Gastroesophageal sphincter (tissue), 3 donors: ENCODE measurements at regions not wholly inside any gene's neighbourhood (a gene's known extent, or its start where the extent isn't known, plus 50 kb on each side); places are given as distances from the start of the nearest gene placed in this dataset.

Experiments
- CTCF ChIP-seq, 4 experiments: fragments of 200-600 bp in 2 of 4; fragments of 450-650 bp in 2 of 4; sonication (generic) in 1 of 4; IDR thresholded peaks; one replicate each; pipeline ENCODE4 v1.5.1; 2017 to 2019; ENCODE audit warnings: antibody characterized with exemption in 4 of 4, mild to moderate bottlenecking in 2 of 4, moderate library complexity in 2 of 4
- EP300 ChIP-seq: sonication (generic); formaldehyde crosslinking; IDR thresholded peaks from one replicate; pipeline ENCODE4 v1.6.1; 2017; ENCODE audit warnings: antibody characterized with exemption, mild to moderate bottlenecking
- POLR2A ChIP-seq, 2 donors: fragments of 450-650 bp; IDR thresholded peaks; one replicate each; pipeline ENCODE4 v1.6.1; 2017; ENCODE audit warnings: antibody characterized with exemption in 2 of 2, mild to moderate bottlenecking in 2 of 2, moderate library complexity in 1 of 2
- POLR2AphosphoS5 ChIP-seq: sonication (generic); formaldehyde crosslinking; IDR thresholded peaks from one replicate; pipeline ENCODE4 v1.6.1; 2017; ENCODE audit warnings: antibody characterized with exemption

DNA sequence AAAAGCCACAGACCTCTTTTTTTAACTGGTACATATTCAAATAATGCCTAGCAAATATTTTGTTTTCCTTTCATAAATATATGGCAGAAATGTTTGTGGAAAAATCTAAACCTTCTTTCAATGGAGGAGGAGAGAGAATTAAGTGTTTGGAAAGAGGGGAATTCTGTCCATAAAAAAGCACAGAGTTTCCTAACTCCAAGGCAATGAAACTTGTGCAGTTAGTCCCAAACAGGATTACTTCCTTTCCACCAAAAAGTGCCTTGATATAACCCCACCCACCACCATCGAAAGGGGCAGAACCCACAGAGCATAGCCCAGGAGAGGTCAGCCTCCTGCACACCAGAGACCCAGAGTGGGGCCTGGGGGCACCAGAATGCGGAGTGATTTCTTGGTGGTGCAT lies 106.3 kb downstream of the OGFRL1 start:
- TF ChIP-seq POLR2A (IDR thresholded peaks at IDR 0.05), result no peak
- TF ChIP-seq EP300, result no peak
- TF ChIP-seq CTCF (IDR thresholded peaks at IDR 0.05), result no peak
- TF ChIP-seq POLR2AphosphoS5, result no peak
